ENCODE measurements at regions not wholly inside any gene's neighbourhood (a gene's known extent, or its start where the extent isn't known, plus 50 kb on each side); places are given as distances from the start of the nearest gene placed in this dataset.

DNA sequence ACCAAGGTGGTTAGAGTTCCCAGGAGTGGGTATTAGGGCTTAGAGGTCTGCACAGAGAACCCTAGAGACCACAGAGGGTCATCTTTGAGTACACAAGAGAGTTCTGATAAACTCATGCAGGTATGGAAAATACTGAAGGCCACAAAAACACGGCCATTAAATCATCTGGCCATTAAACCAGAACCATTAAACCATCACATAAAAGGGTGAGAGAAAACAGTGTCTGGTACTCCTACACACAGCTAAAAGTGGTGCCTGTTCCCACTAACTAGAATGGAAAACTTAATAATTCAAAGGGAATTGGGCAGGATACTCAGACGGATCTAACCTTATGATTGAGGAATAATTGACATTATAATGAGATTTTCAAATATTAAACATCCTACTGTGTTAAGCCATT is 679.4 kb downstream of the TNS3 start:
- TF ChIP-seq CTCF (IDR thresholded peaks at IDR 0.05) (no peak), POLR2A (IDR thresholded peaks at IDR 0.05) (no peak)
